HepG2 (cell line): ENCODE measurements at regions not wholly inside any gene's neighbourhood (a gene's known extent, or its start where the extent isn't known, plus 50 kb on each side); places are given as distances from the start of the nearest gene placed in this dataset.

Source experiments
- ATAC-seq: fragments of 200-7000 bp; cut with Tn5 transposase; 3 replicates; pipeline ENCODE4 v1.9.1; 2020; ENCODE audit warnings: mild to moderate bottlenecking, moderate library complexity
- BruUV-seq: library from RNA; stranded (reverse); fragments of 400-500 nt; replicated peaks from 2 replicates; lab custom pipeline; 2021; lab: Mats Ljungman, UMichigan
- CTCF ChIA-PET: fragments of 300-600 bp; formaldehyde crosslinking; extraction: SDS; loops from one replicate; lab custom pipeline; 2021; ENCODE audit warnings: low total read pairs, inconsistent platforms, low intra/inter-chr PET ratio; lab: Yijun Ruan, JAX
- POLR2A ChIA-PET: fragments of 350-600 bp; sonication (Branson Sonifier 250); formaldehyde crosslinking; loops from one replicate; lab custom pipeline; 2020; ENCODE audit warnings: antibody characterized with exemption, inconsistent platforms; lab: Yijun Ruan, JAX
- DNase-seq: peaks from one replicate; pipeline ENCODE4 v3.0.0-alpha.2; 2015; ENCODE audit warnings: low spot score
- FAIRE-seq: peaks from 3 replicates; lab custom pipeline; 2011; peaks lifted over from hg19 to GRCh38; lab: Jason Lieb, UNC
- H2AFZ ChIP-seq: one replicate; pipeline ENCODE4 v1.6.1; 2011; ENCODE audit warnings: low read length, inconsistent platforms
- H3K27ac ChIP-seq: fragments of 300-600 bp; 3 replicates; pipeline ENCODE4 v1.8.0; 2011; ENCODE audit warnings: mixed run types, mild to moderate bottlenecking, mixed read lengths, low read length, inconsistent platforms; ENCODE audit not compliant: insufficient read depth; ENCODE audit errors: extremely low read length
- H3K27me3 ChIP-seq, 2 experiments: fragments of 200-600 bp in 1 of 2; 2 replicates in 1 of 2; 3 replicates in 1 of 2; pipeline versions ENCODE4 v1.6.0 to v1.8.0; 2011; ENCODE audit warnings: low read length in 2 of 2, mild to moderate bottlenecking in 2 of 2, moderate library complexity in 2 of 2, inconsistent platforms in 1 of 2; ENCODE audit not compliant: insufficient read depth in 2 of 2, control insufficient read depth in 1 of 2
- H3K36me3 ChIP-seq, 2 experiments: fragments of 200-600 bp in 1 of 2; replicated peaks in 1 of 2; 2 replicates in 1 of 2; 3 replicates in 1 of 2; pipeline versions ENCODE4 v1.5.1 to v1.8.0; 2011; ENCODE audit warnings: low read length in 2 of 2, inconsistent platforms in 1 of 2; ENCODE audit not compliant: insufficient read depth in 2 of 2, control insufficient read depth in 1 of 2
- H3K4me1 ChIP-seq: 2 replicates; pipeline ENCODE4 v1.5.1; 2012; ENCODE audit warnings: low read length, inconsistent platforms; ENCODE audit not compliant: insufficient read depth
- H3K4me2 ChIP-seq: 2 replicates; pipeline ENCODE4 v1.6.0; 2011; ENCODE audit warnings: low read depth, low read length, inconsistent platforms
- H3K4me3 ChIP-seq, 3 experiments: fragments of 200-600 bp in 1 of 3; sonication (generic), shearing (Covaris generic) in 1 of 3; replicated peaks in 1 of 3; 2 replicates each; pipeline ENCODE4 v1.5.1; 2011 to 2016; ENCODE audit warnings: low read length in 3 of 3, inconsistent platforms in 2 of 3, low read depth in 2 of 3, mild to moderate bottlenecking in 2 of 3, control low read depth in 1 of 3, mixed read lengths in 1 of 3; ENCODE audit not compliant: insufficient read depth in 1 of 3
- H3K79me2 ChIP-seq: one replicate; pipeline ENCODE4 v1.6.1; 2011; ENCODE audit warnings: low read length, inconsistent platforms; ENCODE audit not compliant: insufficient read depth
- H3K9ac ChIP-seq: 2 replicates; pipeline ENCODE4 v1.6.0; 2011; ENCODE audit warnings: mild to moderate bottlenecking, low read depth, low read length, inconsistent platforms; ENCODE audit not compliant: insufficient read depth
- H3K9me3 ChIP-seq: 2 replicates; pipeline ENCODE4 v1.5.1; 2012; ENCODE audit warnings: mild to moderate bottlenecking, low read length
- H4K20me1 ChIP-seq: 2 replicates; pipeline ENCODE4 v1.6.0; 2011; ENCODE audit warnings: inconsistent platforms, mild to moderate bottlenecking, low read length, moderate library complexity; ENCODE audit not compliant: insufficient read depth
- CENPT ChIP-seq: sonication (generic); formaldehyde crosslinking; IDR thresholded peaks from 2 replicates; pipeline ENCODE4 v1.8.0; 2022; ENCODE audit warnings: low read depth, mild to moderate bottlenecking, moderate library complexity, missing genetic modification reagents
- DR1 ChIP-seq: sonication (generic); formaldehyde crosslinking; IDR thresholded peaks from 2 replicates; pipeline ENCODE4 v1.8.0; 2021; ENCODE audit warnings: mild to moderate bottlenecking, missing genetic modification reagents, inconsistent platforms
- IRF2 ChIP-seq: IDR thresholded peaks from 2 replicates; pipeline ENCODE4 v1.6.1; 2018; ENCODE audit warnings: missing genetic modification reagents, missing compliant biosample characterization
- MYC ChIP-seq: sonication (generic); formaldehyde crosslinking; IDR thresholded peaks from 2 replicates; pipeline ENCODE4 v1.9.0; 2021; ENCODE audit warnings: missing genetic modification reagents, borderline replicate concordance
- NR0B2 ChIP-seq: sonication (generic); formaldehyde crosslinking; IDR thresholded peaks from 2 replicates; pipeline ENCODE4 v1.4.0; 2020; ENCODE audit warnings: mild to moderate bottlenecking, missing genetic modification reagents
- PLRG1 ChIP-seq: fragments of 450-650 bp; conservative IDR thresholded peaks from 2 replicates; pipeline ENCODE4 v1.6.1; 2016
- SP2 ChIP-seq: sonication (generic); formaldehyde crosslinking; IDR thresholded peaks from 2 replicates; pipeline ENCODE4 v1.5.1; 2020; ENCODE audit warnings: mild to moderate bottlenecking, missing genetic modification reagents
- TRIM24 ChIP-seq: sonication (generic); formaldehyde crosslinking; IDR thresholded peaks from 2 replicates; pipeline ENCODE4 v1.8.0; 2022; ENCODE audit warnings: mild to moderate bottlenecking, missing genetic modification reagents
- U2AF1 ChIP-seq: fragments of 200-400 bp; formaldehyde crosslinking; optimal IDR thresholded peaks from 2 replicates; pipeline ENCODE3; 2017; ENCODE audit warnings: mild to moderate bottlenecking, low read depth, low read length
- ZNF180 ChIP-seq: sonication (generic); formaldehyde crosslinking; IDR thresholded peaks from 2 replicates; pipeline ENCODE4 v1.4.0; 2020; ENCODE audit warnings: low read depth, missing genetic modification reagents, borderline replicate concordance
- ZNF224 ChIP-seq: sonication (generic); formaldehyde crosslinking; IDR thresholded peaks from 2 replicates; pipeline ENCODE4 v1.5.0; 2020; ENCODE audit warnings: mild to moderate bottlenecking, missing genetic modification reagents
- WGBS: methylation state at CpG from one replicate; pipeline ENCODE4 v1.1.6; 2017; ENCODE audit warnings: low lambda C conversion rate; 5-methylcytosine and 5-hydroxymethylcytosine counted together
- in situ Hi-C: cut with HindIII; loops from 2 replicates; pipeline ENCODE4 v1.10.0; 2017; ENCODE audit warnings: low pct_unique_long_range_greater_than_20kb; ENCODE audit not compliant: extremely low pct_ligation_motif_present
- intact Hi-C: fragments of 100-400 bp; cut with micrococcal nuclease; formaldehyde crosslinking; loops from one replicate; pipeline ENCODE4 v1.10.0; 2022; ENCODE audit not compliant: unreplicated experiment
- TF ChIP-seq, protein P1 (sequence below): sonication (generic); formaldehyde crosslinking; IDR thresholded peaks from 2 replicates; pipeline ENCODE4 v1.4.0; 2020; ENCODE audit warnings: missing genetic modification reagents
- TF ChIP-seq, protein P2 (sequence below): sonication (generic); formaldehyde crosslinking; IDR thresholded peaks from 2 replicates; pipeline ENCODE4 v1.8.0; 2023; ENCODE audit warnings: mild to moderate bottlenecking, missing genetic modification reagents
- TF ChIP-seq, protein P3 (sequence below): sonication (generic); formaldehyde crosslinking; IDR thresholded peaks from 2 replicates; pipeline ENCODE4 v1.8.1; 2023; ENCODE audit warnings: mild to moderate bottlenecking, moderate library complexity, missing genetic modification reagents

DNA sequence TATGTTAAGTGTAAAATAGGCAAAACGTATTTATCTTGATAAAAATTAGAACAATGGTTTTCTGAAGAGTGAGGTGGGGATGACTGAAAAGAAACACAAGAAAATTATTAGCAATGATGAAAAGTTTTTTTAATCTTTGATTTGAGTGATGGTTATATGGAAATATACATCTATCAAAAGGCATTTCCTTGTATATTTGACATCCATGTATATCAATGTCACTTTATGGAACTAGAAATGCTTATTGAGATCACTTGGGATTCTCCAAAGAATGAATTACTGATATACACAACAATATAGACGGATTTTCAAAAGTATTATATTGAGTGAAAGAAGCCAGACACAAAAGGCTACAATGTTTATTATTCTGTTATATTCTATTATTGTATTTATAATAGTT, 1042.0 kb upstream of the POT1 start:
- DNase-seq (no peak), FAIRE-seq (no peak), ATAC-seq (no peak)
- Histone ChIP-seq H3K9me3 (peaks cover 54% of the 10 kb centered on the region), H4K20me1 (no peaks in the 10 kb centered on the region), H3K4me2 (no peak overlapping the region), H3K27me3 (no peaks in the 10 kb centered on the region), H3K4me3 (no peak overlapping the region), H3K79me2 (no peaks in the 10 kb centered on the region), H3K4me1 (no peaks in the 10 kb centered on the region), H2AFZ (no peak overlapping the region), H3K9ac (no peak overlapping the region), H3K36me3 (no peaks in the 10 kb centered on the region), H3K27ac (no peak overlapping the region)
- WGBS = 1% methylated on average over 2 of the region's 2 CpGs
- POLR2A ChIA-PET = no interaction called here
- CTCF ChIA-PET = no interaction called here
- intact Hi-C loops (no loop called here), in situ Hi-C loops (no loop called here)
- no TSS peak for BruUV-seq
- TF ChIP-seq DR1 (no peak), IRF2 (no peak), SP2 (no peak), U2AF1 (no peak), NR0B2 (CRISPR knock-in tag) (no peak), ZNF224 (CRISPR knock-in tag) (no peak), MYC (CRISPR knock-in tag) (no peak), ZNF180 (CRISPR knock-in tag) (no peak), PLRG1 (no peak), CENPT (CRISPR knock-in tag) (no peak), TRIM24 (CRISPR knock-in tag) (no peak)
- TF ChIP-seq, protein P1, sequence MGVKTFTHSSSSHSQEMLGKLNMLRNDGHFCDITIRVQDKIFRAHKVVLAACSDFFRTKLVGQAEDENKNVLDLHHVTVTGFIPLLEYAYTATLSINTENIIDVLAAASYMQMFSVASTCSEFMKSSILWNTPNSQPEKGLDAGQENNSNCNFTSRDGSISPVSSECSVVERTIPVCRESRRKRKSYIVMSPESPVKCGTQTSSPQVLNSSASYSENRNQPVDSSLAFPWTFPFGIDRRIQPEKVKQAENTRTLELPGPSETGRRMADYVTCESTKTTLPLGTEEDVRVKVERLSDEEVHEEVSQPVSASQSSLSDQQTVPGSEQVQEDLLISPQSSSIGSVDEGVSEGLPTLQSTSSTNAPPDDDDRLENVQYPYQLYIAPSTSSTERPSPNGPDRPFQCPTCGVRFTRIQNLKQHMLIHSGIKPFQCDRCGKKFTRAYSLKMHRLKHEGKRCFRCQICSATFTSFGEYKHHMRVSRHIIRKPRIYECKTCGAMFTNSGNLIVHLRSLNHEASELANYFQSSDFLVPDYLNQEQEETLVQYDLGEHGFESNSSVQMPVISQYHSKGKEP = no peak
- TF ChIP-seq, protein P2, sequence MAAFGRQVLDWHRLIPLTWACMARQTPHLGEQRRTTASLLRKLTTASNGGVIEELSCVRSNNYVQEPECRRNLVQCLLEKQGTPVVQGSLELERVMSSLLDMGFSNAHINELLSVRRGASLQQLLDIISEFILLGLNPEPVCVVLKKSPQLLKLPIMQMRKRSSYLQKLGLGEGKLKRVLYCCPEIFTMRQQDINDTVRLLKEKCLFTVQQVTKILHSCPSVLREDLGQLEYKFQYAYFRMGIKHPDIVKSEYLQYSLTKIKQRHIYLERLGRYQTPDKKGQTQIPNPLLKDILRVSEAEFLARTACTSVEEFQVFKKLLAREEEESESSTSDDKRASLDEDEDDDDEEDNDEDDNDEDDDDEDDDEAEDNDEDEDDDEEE (CRISPR knock-in tag) = no peak
- TF ChIP-seq, protein P3, sequence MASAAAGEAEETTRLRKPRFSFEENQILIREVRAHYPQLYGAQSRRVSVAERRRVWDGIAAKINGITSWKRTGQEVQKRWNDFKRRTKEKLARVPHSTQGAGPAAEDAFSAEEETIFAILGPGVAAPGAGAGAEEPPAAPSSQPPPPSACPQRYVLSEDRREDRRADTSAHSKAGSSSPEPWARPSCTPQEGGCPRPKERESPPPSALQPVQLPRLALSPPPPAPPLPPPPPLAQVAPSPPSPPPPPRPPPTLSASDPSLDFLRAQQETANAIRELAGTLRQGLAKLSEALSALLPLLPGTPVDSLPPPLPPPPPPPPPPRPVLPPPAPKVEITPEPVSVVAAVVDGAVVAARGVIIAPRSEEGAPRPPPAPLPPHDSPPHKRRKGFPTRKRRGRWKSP (CRISPR knock-in tag) = no peak
